Lung microvascular endothelial cell (primary cell): ENCODE measurements at regions not wholly inside any gene's neighbourhood (a gene's known extent, or its start where the extent isn't known, plus 50 kb on each side); places are given as distances from the start of the nearest gene placed in this dataset.

ENCODE experiments used
- DNase-seq, 2 donors: peaks; one replicate each; pipeline versions ENCODE4 v3.0.0 to v3.0.0-alpha.2; 2010; ENCODE audit warnings: low read depth in 2 of 2

- no peak for DNase-seq
Measured at GRCh38 chr18:77906103-77906892, 656.6 kb downstream of the GALR1 start.

DNA sequence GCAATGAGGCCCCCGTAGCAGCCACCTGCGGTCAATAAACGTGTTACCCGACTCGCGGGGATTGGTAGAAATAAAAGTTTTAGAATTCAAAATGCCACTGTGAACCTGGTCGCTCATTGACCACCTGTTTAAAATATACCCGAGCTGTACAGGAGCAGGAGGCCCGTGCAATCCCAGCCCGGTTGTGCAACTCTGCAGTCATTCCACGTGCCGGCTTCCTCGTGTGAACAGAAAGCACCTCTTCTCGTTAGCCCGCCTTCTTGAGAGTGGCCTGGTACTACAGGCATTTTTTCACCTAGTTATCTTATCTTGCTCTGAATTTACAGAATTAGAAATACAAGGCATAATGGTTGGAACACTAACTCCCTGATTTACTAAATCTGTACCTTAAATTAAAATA is 660.7 kb downstream of the GALR1 start:
- no peak for DNase-seq

DNA sequence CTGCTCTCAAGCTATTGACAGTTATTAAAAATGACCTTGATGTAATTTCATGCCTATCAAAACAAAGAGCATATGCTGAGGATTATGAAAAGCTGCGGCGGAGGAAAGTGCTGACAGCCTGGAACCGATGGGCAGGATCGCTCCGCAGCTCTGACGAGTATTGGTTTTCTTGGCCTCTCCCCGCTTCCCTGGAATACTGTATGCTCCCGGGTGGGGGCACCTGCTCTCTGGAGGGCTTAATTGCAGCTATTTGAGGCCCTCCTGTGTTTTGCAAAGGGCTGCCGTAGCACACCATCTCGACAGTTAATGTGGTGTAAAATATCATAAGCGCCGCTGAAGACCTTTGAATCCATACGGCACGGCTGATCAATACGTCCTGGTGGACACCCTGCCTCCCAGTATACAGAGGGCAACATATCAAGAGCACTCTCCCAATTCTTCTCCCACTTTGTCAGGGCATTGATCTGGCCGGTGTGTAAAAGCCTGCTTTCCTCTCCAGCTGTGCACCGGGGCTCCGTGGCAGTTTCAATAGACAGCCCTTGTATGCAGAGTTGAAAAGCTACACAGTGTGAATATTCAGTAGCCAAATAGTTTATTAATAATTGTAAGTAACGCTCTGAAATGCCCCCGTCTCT is 662.4 kb downstream of the GALR1 start:
- no peak for DNase-seq

DNA sequence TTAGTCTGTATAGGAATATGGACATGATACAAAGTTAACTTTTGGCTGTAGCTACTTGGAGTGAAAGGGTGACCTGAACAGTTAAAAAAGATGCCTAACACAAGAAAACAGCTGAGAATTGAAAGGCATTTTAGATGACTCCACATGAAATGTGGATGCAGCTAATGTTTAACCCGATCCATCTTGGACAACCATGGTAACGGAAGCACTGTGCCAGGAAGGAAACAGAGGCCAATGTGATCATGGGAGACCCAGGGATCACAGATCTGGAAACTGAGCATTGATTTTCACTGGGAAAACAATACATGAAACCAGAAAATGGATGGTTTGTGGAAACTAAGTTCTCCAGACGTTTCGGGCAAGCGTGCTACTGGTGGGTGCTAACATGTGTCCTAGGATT is 669.1 kb downstream of the GALR1 start:
- DNase-seq: no peak

- DNase-seq: no peak
Measured at GRCh38 chr18:77919923-77920322, 670.3 kb downstream of the GALR1 start.

DNA sequence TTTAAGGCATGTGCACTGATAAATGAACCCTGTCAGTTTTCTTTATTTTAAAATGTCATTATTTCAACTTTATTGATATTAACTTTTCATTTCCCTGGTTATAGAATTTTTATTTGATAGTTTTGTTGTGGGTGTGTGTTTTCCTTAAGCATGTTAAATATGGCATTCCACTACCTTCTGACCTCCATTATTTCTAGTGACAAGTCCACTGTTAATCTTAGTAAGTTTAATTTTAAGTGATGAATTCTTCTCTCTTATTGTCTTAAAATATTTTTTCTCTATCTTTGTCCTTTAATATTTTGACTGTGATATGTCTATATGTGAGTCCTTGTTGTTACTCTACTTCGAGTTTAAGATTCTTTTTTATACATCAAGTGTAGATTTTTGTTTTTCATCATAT is 685.7 kb downstream of the GALR1 start:
- no peak for DNase-seq

GRCh38 chr18:77940566-77940965 is 690.9 kb downstream of the GALR1 start:
- DNase-seq: no peak

- DNase-seq: no peak
Measured at GRCh38 chr18:77944533-77944932, 694.9 kb downstream of the GALR1 start.

GRCh38 chr18:77948567-77948966 is 698.9 kb downstream of the GALR1 start:
- no peak for DNase-seq

DNA sequence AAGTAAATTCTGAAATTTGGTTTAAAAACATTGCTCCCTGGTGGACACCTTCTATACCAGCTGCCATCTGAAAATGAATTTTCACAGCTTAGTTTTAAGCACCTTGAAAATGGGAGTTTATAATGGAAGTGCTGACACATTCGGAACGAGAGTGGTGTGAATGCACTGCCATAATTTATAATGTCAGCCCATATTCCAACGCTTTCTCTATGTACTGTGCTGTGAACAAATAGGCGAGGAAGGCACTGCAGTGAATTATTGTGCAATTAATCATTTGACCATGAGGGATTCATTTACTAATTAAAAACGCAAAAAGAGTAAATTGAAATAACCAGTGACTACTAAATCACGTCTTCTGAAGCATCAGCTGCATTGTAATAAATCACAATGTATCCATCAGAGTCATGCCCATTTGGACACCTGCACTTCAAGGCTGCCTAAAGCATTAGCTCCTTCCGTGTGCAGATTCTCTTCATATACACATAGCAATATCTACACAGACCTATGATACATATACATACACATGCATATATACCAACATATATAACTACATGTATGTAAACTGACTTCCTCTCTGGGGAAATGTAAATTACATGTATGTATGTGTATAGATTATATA is 699.8 kb downstream of the GALR1 start:
- DNase-seq: no peak

- DNase-seq: no peak
Measured at GRCh38 chr18:77959248-77959647, 709.6 kb downstream of the GALR1 start.

- DNase-seq: no peak
Measured at GRCh38 chr18:77960791-77961410, 711.3 kb downstream of the GALR1 start.

GRCh38 chr18:77967071-77967470 is 717.4 kb downstream of the GALR1 start:
- DNase-seq: no peak

- DNase-seq: no peak
Measured at GRCh38 chr18:77967791-77968190, 718.1 kb downstream of the GALR1 start.

DNA sequence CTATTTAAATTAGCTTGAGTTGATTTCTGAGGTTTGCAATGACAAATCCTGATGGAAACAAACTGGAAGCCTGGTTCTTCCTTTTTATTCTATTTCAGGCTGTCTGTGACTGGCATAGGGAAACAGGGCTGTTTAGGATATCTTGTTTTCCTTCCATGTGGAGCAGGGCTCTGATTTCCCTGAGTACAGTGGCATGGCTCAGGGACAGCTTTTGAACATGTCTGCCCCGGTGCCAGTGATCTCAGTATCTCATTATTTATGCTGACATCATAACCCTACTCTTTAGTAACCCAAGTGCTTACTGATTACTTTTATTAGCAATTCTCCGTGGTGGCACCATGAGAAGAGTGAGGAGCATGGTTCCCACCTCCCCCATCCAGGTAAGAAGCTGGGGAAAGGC is 720.3 kb downstream of the GALR1 start:
- DNase-seq: no peak

GRCh38 chr18:77970814-77971213 is 721.2 kb downstream of the GALR1 start:
- no peak for DNase-seq

GRCh38 chr18:77973745-77974144 is 724.1 kb downstream of the GALR1 start:
- no peak for DNase-seq

- DNase-seq: no peak
Measured at GRCh38 chr18:77974329-77974728, 724.7 kb downstream of the GALR1 start.

DNA sequence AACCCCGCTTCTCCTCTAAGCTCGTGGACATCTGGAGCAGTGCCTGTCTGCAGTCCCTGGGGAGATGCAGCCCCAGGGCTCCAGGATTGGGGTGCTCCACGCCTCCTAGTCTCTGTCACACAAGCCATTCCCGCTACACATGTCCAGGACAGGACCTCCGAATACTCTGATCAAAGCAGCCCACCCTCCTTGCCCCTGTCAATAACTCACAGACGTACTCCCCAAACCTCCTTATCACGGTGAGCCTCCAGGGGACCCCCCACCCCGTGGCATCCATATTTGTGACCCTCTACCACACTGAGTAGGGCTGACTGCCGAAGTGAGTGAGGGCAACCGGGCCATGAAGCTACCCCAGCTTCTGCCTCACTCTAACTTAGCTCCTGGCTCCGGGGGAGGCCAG is 727.7 kb downstream of the GALR1 start:
- no peak for DNase-seq

DNA sequence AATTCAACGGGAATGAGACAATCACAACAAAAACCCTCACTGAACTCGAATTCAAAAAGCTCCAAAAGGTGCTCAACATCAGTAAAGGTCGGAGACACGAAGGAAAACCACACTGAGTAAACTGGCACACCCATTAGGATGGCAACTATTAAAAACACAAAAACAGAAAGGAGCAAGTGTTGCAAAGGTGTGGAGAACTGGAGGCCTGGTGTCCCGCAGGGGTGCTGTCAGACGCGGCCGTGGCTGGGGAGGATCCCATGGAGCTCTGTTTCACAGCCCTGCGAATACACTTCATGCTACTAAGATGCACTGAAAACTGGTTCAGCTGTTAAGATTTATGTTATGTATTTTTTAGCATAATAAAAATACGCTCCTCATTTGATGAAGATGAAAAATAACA is 730.6 kb downstream of the GALR1 start:
- DNase-seq: no peak

DNA sequence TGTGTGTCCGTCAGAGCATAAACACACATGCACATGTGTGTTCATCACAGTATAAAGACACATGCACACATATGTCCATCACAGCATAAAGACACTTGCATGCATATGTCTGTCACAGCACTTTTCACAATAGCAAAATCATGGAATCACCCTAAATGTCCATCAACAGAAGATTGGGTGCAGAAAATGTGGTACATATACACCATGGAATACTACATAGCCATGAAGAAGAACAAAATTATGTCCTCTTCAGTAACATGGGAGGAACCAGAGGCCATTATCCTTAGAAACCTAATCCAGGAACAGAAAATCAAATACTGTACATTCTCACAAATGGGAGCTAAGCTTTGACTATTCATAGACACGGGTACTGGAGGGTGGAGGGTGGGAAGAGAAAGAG is 732.2 kb downstream of the GALR1 start:
- DNase-seq: no peak

GRCh38 chr18:77983270-77983669 is 733.6 kb downstream of the GALR1 start:
- DNase-seq: no peak
